IPS DF 4.7 (cell line): ENCODE measurements at regions not wholly inside any gene's neighbourhood (a gene's known extent, or its start where the extent isn't known, plus 50 kb on each side); places are given as distances from the start of the nearest gene placed in this dataset.
"Not testable (repeated sequence)": the region's sequence is repeated elsewhere in the genome, so short reads cannot be mapped to it uniquely, and the experiment has no call there.

ENCODE experiments used
- DNase-seq: peaks from one replicate; pipeline ENCODE4 v3.0.0-alpha.2; 2013; ENCODE audit warnings: low spot score; ENCODE audit errors: extremely low read depth

DNA sequence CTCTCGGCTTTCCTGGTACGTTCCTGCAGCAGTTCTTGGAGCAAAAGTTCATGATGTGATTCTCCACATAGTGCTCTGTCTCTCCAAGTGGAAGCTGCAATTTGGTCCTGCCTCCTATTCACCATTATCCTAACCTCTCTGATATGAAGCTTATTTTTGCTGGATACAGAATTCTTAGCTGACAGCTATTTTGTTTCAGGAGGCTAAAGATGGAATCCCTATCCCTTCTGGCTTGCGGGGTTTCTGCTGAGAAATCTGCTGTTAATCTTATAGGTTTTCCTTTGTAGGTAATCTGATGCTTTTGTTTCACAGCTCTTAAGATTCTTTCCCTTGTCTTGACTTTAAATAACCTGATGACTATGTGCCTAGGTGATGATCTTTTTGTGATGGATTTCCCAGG is 181.6 kb upstream of the VLDLR start:
- no peak for DNase-seq

DNA sequence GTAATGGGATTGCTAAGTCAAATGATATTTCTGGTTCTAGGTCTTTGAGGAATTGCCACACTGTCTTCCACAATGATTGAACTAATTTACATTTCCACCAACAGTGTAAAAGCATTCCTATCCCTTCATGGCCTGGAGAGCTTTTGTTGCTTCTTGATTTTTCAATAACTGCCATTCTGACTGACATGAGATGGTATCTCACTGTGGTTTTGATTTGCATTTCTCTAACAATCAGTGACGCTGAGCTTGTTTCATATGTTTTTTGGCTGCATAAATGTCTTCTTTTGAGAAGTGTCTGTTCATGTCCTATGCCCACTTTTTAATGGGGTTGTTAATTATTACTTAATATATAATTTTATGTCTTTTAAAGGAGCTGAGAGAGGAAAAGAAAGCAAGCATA is 177.7 kb upstream of the VLDLR start:
- DNase-seq, result not testable (repeated sequence)

DNA sequence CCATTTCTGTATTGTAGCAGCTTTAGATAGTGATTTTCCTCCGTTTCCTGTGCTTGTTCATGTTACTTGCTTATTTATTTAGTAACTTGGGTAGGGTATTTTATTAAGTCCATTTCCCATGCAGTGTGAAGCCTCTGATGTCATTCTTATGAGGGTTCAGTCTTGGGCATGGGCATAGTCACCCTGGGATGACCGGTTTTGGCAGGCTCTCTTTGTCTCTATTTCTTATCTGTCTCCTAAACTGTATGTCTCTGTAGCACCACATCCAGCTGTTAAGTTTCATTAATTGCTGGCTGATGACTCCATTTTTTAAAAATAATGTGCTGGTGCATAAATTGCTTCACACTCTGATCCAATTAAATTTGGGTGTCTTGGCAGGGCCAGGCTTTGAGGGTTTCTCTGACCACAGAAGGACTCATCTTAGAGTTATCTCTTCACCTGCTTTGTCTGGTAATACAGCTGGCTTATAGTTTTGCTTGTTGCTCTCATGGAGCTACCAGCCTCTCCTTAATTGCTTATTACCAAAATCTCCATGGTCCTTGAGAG is 173.3 kb upstream of the VLDLR start:
- DNase-seq, result no peak

DNA sequence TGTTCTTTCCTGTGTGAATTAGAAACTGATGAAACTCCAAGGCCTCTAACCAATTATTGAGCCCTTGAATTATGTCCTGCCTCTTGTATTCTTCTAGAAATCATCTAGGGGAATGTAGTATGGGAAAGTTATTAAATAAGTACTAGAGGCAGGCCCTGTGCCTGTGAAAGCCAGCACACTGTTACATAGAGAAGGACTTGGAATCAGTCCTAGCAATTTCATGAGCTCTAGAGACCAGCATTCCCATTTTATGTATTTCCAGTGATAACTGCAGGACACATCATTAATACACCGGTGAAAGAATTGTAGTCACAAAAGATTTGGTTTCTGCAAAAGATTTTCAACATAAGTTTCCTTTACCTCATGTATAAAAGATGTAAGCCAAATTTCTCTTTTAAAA is 168.5 kb upstream of the VLDLR start:
- DNase-seq, result no peak

DNA sequence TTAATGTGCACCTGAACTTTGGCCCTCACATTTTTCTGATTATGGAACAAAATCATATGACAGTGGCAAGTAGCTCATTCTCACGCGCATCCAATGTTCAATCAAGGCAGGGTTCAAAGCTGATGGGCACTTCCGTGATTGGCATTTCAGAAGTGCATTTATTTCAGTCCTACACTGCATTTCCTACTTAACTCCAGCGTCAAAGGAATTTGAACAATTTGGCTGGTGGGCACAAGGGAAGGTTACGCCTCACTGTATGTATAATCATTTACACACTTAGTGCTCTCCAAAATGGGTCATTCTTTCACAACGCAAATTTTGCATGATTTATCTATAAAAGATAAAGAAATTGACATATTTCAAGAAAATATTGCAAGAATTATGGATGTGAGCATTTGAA is 167.9 kb upstream of the VLDLR start:
- DNase-seq, result no peak

DNA sequence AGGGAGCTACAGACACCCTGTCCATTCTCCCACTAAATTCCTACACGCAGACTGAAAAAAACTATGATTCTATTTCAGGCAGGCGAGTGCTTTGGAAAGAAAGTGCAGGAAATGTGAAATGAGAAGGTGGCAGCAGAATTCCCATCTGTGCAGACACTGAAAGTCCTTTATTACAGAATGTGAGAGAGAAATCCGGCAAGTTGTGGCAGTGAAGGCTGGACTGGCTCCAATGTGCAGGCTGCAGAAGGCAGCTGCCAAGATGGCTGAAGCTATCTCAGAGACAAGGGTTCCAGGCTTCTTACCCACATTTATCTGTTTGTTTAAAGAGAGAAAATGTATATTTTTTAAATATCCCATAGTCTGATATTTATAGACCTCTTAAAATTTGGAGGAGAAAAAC is 161.8 kb upstream of the VLDLR start:
- no peak for DNase-seq

DNA sequence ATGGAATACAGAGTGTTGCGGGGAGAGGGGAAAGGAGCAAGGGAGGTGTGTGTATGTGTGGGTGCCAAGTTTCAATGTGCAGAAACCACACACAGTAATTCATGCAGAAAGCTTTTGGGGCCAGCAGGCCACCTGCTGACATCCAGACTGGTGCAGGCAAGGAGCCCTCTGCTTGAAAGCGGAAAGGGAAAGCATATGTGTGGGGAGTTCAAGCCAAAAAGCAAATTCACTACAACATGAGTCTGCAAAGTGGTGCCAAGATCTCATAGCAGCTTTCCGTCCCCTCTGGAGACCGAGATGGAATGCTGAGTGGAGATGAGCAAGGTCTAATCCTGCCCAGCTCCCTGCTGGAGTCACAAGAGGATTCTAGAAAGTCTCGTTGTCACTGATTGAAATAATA is 159.7 kb upstream of the VLDLR start:
- DNase-seq, result no peak

DNA sequence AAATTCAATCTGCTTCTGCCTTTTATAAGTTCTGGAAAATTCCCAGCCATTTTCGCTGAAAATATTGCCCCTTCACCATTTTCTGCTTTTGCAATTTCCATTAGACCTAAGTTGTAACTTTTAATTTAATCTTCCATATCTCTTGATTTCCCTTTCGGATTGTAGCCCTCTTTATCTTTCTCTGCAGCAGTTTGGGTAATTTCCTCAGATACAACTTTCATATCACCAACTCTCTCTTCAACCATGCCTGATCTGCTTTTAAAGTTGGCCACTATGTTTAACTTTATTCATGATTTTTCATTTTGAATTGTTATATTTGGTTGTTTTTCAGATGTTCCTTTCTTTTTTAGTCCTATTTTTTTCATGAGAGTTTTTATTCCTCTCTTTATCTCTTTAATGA is 157.0 kb upstream of the VLDLR start:
- no peak for DNase-seq

DNA sequence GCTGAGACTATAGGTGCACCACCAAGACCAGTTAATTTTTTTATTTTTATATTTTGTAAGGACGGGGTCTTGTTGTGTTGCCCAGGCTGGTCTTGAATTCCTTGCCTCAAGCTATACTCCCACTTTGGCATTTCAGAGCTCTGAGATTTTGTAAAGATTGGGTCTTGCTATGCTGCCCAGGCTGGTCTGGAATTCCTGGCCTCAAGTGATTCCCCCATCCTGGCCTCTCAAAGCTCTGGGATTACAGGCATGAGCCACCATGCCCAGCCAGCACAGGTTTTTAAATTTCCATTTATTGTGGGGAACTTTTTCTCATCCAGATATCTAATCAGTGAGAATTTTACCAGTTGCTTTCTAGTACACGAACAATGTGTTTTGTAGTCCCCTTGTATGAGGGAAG is 156.1 kb upstream of the VLDLR start:
- no peak for DNase-seq

DNA sequence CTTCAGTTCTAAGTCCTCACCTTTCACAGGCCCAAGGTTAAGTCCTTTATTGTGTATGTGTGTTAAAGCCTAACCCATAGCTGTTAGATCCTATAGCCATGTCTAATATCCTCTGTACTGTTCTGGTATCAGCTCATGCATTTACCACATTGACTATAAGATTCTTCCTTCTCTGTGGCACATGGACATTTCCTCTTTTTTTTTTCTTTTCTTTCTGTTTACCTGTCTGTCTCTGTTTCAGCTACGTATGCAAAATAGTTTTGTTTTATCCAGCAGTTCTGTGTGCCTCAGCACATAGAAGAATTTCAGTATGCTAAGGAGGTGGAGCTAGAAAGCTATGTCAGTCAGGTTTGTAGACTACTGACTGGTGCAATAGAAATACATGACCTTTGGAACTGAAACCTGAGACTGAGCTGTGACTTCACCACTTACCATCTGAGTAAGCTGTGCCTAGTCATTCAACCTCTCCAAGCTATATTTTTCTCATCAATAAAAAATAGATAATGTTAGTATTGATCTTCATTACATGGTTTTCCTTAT is 155.6 kb upstream of the VLDLR start:
- no peak for DNase-seq

DNA sequence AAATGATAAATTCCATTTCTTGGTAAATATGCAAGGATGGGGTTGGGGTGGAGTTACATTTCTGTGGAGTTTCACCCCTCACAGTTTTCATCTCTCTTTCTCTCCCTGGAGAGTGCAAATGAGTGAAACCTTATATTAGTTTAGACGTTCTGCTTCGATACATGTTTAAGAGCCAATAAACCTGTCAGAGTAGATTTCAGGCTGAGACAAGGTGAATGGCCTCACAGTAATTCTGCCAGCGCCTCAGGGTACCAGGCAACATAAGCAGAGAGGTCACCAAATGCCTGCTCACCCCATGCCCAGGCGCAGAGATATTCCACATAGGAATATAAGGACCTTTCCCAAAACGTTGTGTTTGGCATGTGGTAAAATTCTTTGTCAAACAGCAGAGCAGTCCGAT is 154.9 kb upstream of the VLDLR start:
- DNase-seq, result no peak

DNA sequence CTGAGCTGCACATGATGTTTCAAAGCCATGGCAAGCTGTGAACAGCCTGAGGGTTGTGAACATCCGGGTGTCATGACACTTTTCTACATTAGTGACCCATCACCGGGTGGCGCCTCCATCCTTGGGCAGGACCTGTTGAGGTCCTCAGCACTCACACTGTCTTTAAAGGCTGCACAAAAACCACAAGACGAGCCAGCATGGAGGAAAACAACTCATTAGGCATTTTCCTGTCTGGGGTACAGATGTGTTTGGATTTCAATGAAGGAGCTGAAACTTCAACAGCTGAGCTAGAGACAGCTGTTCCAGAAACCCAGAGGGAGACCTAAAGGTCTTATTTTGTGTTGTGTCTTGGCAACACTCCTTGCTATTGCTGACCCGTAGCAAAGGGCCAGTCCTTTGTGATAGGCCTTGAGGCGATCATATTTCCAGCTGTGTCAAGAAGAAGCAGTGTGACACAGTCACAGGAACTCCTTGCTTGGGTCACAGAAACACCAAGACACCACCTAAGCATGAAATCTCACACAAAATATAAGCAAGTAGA is 151.8 kb upstream of the VLDLR start:
- no peak for DNase-seq

DNA sequence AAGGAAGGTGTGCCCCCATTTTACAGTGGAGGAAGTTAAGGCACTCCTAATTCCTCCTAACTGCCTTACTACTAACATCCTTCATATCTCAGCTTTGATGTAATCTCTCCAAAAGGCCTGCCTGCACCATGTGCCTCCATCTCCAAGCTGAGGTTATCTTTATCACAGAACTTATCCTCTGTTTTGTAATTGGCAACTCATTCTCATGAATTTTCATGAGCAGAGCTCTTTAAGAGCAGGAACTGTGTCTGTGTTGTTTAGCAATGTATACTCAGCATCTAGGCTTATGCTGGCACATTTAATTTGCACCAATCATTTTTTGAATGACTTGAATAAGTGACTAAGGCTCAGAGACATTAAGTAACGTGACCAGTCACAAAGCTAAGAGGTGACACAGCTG is 147.9 kb upstream of the VLDLR start:
- no peak for DNase-seq

DNA sequence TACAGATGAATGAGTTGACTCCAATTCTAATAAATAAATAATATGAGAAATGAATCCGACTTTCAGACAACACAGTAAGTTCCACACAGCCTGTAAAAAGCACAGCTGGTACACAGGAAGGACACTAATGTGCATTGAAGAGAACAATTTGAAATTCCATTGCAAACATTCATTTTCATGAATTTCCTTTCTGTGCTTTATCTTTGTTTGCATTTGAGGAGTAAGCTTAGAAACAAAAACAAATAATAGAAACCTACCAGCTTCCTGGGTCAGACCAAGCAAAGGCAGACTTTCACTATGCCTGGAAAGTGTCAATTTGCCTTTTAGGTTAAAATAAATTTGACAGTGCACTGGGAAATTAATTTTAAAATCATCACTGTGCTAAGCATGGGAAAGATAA is 143.8 kb upstream of the VLDLR start:
- no peak for DNase-seq

DNA sequence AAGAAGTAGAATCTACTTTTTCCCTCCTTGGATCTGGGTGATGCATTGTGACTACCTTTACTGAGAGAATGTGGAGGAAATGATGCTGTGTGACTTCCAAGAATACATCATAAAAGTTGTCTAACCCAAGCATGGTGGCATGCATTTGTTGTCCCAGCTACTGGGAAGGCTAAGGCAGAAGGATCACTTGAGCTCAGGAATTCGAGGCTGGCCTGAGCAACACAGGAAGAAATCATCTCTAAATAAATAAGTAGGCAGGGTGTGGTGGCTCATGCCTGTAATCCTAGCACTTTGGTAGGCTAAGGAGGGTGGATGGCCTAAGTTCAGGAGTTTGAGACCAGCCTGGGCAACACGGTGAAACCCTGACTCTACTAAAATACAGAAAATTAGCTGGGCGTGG is 143.2 kb upstream of the VLDLR start:
- DNase-seq, result no peak

DNA sequence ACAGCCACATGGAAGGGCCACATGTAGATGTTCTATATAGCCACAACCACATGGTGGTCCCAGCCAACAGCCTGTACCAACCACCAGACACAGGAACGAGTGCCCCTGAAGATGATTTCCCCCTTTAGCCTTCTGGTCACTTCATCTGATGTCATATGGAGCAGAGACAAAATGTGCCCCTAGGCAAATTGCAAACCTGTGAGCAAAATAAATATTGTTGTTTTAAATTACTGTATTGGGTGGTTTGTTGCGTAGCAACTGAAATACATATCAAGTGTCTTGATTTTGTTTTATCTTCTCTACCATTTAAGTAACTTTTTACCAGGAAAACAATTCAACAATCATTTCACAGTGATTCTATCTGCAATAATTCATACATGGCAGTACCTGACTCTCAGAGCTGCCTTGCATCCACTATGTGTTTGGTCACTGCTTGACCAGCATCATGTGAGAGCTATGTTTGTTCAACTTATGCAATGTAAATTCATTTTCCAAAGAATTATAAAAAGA is 142.5 kb upstream of the VLDLR start:
- DNase-seq, result no peak

DNA sequence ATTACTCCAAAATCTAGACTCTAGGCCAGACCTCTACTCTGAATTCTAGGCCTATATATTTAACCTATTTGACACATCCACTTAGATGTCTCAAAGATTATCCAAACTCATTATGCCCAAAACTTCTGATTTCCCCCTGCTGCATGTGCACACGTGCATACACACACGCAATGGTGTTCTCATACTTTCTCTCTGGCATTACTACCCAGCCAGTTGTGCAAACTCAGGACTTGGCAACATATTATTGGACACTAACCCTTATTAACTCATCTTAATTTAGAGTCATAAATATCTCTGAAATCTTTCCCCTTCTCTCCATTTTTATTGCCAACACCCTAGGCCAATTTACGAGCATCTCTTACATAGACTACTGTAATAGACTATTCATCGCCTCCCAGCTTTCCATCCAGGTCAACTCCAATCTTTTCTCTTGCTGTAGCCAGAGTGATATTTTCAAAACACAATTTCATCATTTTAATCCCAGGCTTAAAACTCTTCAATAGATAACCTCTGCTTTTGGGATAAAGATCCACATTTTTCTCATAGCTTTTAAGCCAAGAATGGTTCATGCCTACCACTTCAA is 141.2 kb upstream of the VLDLR start:
- DNase-seq, result no peak

DNA sequence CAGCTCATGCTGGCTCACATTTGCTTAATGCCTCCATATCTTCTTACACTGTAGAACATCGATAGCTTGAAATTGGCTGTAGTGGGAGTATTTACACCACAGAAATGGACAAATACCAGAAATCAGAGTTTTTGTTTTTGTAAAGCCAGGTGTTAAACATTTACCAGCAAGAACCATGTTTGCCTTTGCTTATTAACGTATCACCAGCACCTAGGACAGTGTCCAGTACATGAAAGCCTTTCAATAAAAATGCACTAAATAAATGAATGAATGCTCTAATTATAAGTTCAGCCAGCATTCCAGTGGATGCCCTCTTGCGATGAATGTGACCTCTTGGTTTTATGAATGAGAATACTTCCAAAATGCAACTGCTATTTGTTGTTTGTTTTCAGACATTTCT is 140.4 kb upstream of the VLDLR start:
- DNase-seq, result no peak

DNA sequence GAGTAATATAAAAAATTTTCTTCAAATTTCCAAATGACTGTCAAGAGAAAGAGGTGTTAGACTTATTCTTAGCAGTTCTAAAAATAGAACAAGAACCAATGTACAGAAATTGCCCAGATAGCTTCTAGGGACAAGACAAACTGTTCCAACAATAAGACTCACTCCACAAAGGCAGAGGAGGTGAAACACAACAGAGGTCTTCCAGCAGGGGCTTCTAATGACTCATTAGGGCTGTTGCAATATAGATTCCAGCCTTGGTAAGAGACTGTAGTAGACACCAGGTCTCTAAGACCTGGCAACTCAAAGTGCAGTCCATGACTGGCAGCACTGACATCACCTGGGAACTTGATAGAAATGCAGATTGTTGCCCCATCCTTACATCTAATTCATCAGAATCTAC is 134.6 kb upstream of the VLDLR start:
- no peak for DNase-seq

DNA sequence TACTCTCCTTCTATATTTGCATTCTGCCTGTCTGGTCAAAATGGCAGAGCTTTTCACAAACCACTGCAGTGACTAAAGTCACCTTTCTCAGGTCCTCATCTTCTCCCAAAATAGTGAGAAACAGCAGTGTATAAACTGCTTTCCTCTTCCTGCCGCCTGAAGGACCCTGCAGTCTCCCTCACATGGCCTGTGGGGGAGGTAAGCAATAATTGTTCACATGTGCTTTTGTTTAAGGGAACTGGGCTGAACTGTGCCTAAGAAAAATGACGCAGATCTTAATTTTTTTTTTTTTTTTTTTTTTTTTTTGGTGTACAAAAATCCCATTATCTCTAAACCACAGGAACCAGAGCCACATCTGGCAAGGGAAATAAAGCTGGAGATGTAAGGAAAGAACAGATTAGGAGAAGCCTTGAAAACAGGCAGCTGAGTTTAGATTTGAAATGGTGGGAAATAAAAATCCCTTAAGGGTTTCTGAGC is 131.7 kb upstream of the VLDLR start:
- DNase-seq, result no peak

DNA sequence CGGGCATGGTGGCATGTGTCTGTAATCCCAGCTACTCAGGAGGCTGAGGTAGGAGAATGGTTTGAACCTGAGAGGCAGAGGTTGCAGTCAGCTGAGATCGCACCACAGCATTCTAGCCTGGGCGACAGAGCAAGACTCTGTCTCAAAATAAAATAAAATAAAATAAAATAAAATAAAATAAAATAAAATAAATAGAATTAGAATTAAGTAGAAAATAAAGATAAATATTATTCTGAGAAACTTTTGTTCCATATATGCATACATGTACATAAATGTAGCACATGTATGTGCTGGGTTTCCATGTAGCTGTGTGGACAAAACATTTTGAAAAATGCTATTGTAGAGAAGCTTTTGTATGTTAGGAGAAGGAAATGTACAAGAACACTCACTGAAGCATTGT is 129.4 kb upstream of the VLDLR start:
- DNase-seq, result no peak

DNA sequence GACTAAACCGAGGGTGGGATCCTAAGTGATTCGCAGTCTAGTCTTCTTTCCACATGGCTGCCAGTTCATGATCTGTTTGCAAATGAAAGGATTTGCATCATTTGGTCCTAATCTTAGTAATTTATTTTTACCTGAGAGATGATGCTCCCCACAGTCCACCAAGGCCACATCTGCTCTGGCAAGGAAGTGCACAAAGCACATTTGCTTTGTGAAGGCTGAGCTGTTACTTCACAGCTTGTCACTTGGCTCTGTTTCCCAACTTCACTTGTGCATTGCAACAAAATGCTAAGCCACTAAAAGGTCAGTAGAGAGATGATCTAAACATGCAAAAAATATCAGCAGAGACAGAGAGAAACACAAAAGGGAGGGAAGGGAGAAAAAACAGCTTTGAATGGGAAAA is 128.5 kb upstream of the VLDLR start:
- DNase-seq, result no peak

DNA sequence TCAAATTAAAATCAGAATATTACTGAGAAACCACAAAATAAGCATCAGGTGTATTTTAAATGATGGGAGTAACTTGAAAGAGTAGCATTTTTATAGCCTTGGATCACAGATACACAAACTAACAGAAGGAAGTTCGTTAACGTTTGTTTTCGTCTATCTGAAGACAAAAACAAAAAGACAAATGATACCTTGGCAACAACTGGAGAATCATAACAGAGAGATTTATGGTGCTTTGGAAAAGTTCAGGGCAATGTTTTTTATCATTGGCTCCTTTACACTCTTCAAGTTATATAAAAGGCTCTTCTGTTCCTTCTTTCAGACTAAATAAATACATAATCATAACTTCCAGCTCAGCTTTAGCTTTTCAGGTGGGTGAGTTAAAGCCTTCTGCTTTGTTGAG is 128.1 kb upstream of the VLDLR start:
- DNase-seq, result no peak
